HepG2 (cell line): ENCODE measurements at regions not wholly inside any gene's neighbourhood (a gene's known extent, or its start where the extent isn't known, plus 50 kb on each side); places are given as distances from the start of the nearest gene placed in this dataset.

Experiments
- ERF ChIP-seq: IDR thresholded peaks from 2 replicates; pipeline ENCODE4 v1.6.1; 2018; ENCODE audit warnings: missing biosample characterization, missing genetic modification reagents
- FIP1L1 ChIP-seq: fragments of 200-400 bp; formaldehyde crosslinking; IDR thresholded peaks from 2 replicates; pipeline ENCODE4 v1.6.1; 2018; ENCODE audit warnings: low read depth, mild to moderate bottlenecking, low read length, moderate library complexity, borderline replicate concordance; ENCODE audit not compliant: insufficient read depth
- HNRNPK ChIP-seq: fragments of 200-400 bp; formaldehyde crosslinking; IDR thresholded peaks from 2 replicates; pipeline ENCODE4 v1.6.1; 2018; ENCODE audit warnings: low read length, low read depth, moderate library complexity, mild to moderate bottlenecking; ENCODE audit not compliant: poor library complexity, severe bottlenecking
- PBX3 ChIP-seq: sonication (generic); formaldehyde crosslinking; IDR thresholded peaks from 2 replicates; pipeline ENCODE4 v1.8.1; 2023; ENCODE audit warnings: missing genetic modification reagents, inconsistent platforms, borderline replicate concordance
- STAT6 ChIP-seq: sonication (generic); formaldehyde crosslinking; IDR thresholded peaks from 2 replicates; pipeline ENCODE4 v1.4.0; 2020; ENCODE audit warnings: missing genetic modification reagents, mild to moderate bottlenecking, borderline replicate concordance
- ZNF224 ChIP-seq: sonication (generic); formaldehyde crosslinking; IDR thresholded peaks from 2 replicates; pipeline ENCODE4 v1.5.0; 2020; ENCODE audit warnings: mild to moderate bottlenecking, missing genetic modification reagents
- ZNF777 ChIP-seq: sonication (generic); formaldehyde crosslinking; IDR thresholded peaks from 2 replicates; pipeline ENCODE4 v1.4.0; 2020; ENCODE audit warnings: missing genetic modification reagents
- TF ChIP-seq, protein P1 (sequence below): sonication (generic); formaldehyde crosslinking; IDR thresholded peaks from 2 replicates; pipeline ENCODE4 v1.4.0; 2020; ENCODE audit warnings: missing genetic modification reagents, borderline replicate concordance
- TF ChIP-seq, protein P2 (sequence below): sonication (generic); formaldehyde crosslinking; IDR thresholded peaks from 2 replicates; pipeline ENCODE4 v1.5.0; 2020; ENCODE audit warnings: mild to moderate bottlenecking, missing genetic modification reagents, moderate library complexity

GRCh38 chr13:106156468-106156867, 379.0 kb downstream of the EFNB2 start:
- TF ChIP-seq PBX3 (CRISPR knock-in tag) (no peak), STAT6 (CRISPR knock-in tag) (no peak), ZNF224 (CRISPR knock-in tag) (no peak), FIP1L1 (no peak), HNRNPK (no peak), ZNF777 (no peak), ERF (CRISPR knock-in tag) (no peak)
- TF ChIP-seq, protein P1, sequence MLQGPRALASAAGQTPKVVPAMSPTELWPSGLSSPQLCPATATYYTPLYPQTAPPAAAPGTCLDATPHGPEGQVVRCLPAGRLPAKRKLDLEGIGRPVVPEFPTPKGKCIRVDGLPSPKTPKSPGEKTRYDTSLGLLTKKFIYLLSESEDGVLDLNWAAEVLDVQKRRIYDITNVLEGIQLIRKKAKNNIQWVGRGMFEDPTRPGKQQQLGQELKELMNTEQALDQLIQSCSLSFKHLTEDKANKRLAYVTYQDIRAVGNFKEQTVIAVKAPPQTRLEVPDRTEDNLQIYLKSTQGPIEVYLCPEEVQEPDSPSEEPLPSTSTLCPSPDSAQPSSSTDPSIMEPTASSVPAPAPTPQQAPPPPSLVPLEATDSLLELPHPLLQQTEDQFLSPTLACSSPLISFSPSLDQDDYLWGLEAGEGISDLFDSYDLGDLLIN (CRISPR knock-in tag) = no peak
- TF ChIP-seq, protein P2, sequence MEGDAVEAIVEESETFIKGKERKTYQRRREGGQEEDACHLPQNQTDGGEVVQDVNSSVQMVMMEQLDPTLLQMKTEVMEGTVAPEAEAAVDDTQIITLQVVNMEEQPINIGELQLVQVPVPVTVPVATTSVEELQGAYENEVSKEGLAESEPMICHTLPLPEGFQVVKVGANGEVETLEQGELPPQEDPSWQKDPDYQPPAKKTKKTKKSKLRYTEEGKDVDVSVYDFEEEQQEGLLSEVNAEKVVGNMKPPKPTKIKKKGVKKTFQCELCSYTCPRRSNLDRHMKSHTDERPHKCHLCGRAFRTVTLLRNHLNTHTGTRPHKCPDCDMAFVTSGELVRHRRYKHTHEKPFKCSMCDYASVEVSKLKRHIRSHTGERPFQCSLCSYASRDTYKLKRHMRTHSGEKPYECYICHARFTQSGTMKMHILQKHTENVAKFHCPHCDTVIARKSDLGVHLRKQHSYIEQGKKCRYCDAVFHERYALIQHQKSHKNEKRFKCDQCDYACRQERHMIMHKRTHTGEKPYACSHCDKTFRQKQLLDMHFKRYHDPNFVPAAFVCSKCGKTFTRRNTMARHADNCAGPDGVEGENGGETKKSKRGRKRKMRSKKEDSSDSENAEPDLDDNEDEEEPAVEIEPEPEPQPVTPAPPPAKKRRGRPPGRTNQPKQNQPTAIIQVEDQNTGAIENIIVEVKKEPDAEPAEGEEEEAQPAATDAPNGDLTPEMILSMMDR (CRISPR knock-in tag) = no peak
